H9 (cell line): ENCODE measurements at regions not wholly inside any gene's neighbourhood (a gene's known extent, or its start where the extent isn't known, plus 50 kb on each side); places are given as distances from the start of the nearest gene placed in this dataset.

Experiments used
- DNase-seq: peaks from one replicate; pipeline ENCODE4 v3.0.0-alpha.2; 2017
- H2AFZ ChIP-seq: one replicate; pipeline ENCODE4 v1.6.1; 2013; ENCODE audit warnings: mild to moderate bottlenecking, low read length, control low read depth, moderate library complexity
- H2AK5ac ChIP-seq: 2 replicates; pipeline ENCODE4 v1.6.1; 2013; ENCODE audit warnings: low read length, control low read depth, mixed read lengths; ENCODE audit not compliant: insufficient read length
- H2BK120ac ChIP-seq: one replicate; pipeline ENCODE4 v1.6.1; 2013; ENCODE audit warnings: low read depth, mild to moderate bottlenecking, low read length, control low read depth, inconsistent platforms; ENCODE audit not compliant: poor library complexity, severe bottlenecking
- H2BK12ac ChIP-seq: 2 replicates; pipeline ENCODE4 v1.6.1; 2013; ENCODE audit warnings: low read length, control low read depth, mixed read lengths, low read depth; ENCODE audit not compliant: insufficient read length
- H2BK15ac ChIP-seq: 2 replicates; pipeline ENCODE4 v1.6.1; 2013; ENCODE audit warnings: low read depth, low read length, control low read depth
- H2BK20ac ChIP-seq: one replicate; pipeline ENCODE4 v1.6.1; 2013; ENCODE audit warnings: low read depth, mild to moderate bottlenecking, low read length, control low read depth, inconsistent platforms; ENCODE audit not compliant: poor library complexity, severe bottlenecking
- H2BK5ac ChIP-seq: 2 replicates; pipeline ENCODE4 v1.6.1; 2013; ENCODE audit warnings: low read length, control low read depth, mixed read lengths; ENCODE audit not compliant: insufficient read length
- H3K14ac ChIP-seq: 2 replicates; pipeline ENCODE4 v1.6.1; 2013; ENCODE audit warnings: low read length, control low read depth; ENCODE audit not compliant: insufficient read depth
- H3K18ac ChIP-seq: 2 replicates; pipeline ENCODE4 v1.6.1; 2013; ENCODE audit warnings: low read depth, mild to moderate bottlenecking, mixed read lengths, low read length, control low read depth; ENCODE audit not compliant: insufficient read length
- H3K23ac ChIP-seq: 2 replicates; pipeline ENCODE4 v1.6.1; 2013; ENCODE audit warnings: low read length, control low read depth, mixed read lengths, low read depth; ENCODE audit not compliant: insufficient read length
- H3K23me2 ChIP-seq: 2 replicates; pipeline ENCODE4 v1.6.1; 2013; ENCODE audit warnings: low read depth, mild to moderate bottlenecking, mixed read lengths, low read length, control low read depth; ENCODE audit not compliant: insufficient read length, poor library complexity, severe bottlenecking
- H3K27ac ChIP-seq: 2 replicates; pipeline ENCODE4 v1.5.1; 2013; ENCODE audit warnings: low read length, control low read depth, mixed read lengths, low read depth; ENCODE audit not compliant: insufficient read length
- H3K27me3 ChIP-seq: 2 replicates; pipeline ENCODE4 v1.6.1; 2013; ENCODE audit warnings: low read length, control low read depth, inconsistent platforms; ENCODE audit not compliant: insufficient read depth
- H3K4ac ChIP-seq: 2 replicates; pipeline ENCODE4 v1.6.1; 2013; ENCODE audit warnings: low read depth, mild to moderate bottlenecking, control low read depth, inconsistent platforms, low read length, moderate library complexity
- H3K4me1 ChIP-seq: 2 replicates; pipeline ENCODE4 v1.6.1; 2013; ENCODE audit warnings: low read length, control low read depth, inconsistent platforms; ENCODE audit not compliant: insufficient read depth
- H3K4me2 ChIP-seq: 2 replicates; pipeline ENCODE4 v1.6.1; 2013; ENCODE audit warnings: low read length, control low read depth, mixed read lengths; ENCODE audit not compliant: insufficient read length, insufficient read depth
- H3K56ac ChIP-seq: 2 replicates; pipeline ENCODE4 v1.6.1; 2013; ENCODE audit warnings: low read depth, mild to moderate bottlenecking, mixed read lengths, low read length, control low read depth; ENCODE audit not compliant: insufficient read length
- H3K79me1 ChIP-seq: 2 replicates; pipeline ENCODE4 v1.6.1; 2013; ENCODE audit warnings: low read depth, mild to moderate bottlenecking, moderate library complexity, low read length, control low read depth, inconsistent platforms; ENCODE audit not compliant: insufficient read depth, poor library complexity, severe bottlenecking
- H3K79me2 ChIP-seq: 2 replicates; pipeline ENCODE4 v1.6.1; 2013; ENCODE audit warnings: low read length, control low read depth, inconsistent platforms; ENCODE audit not compliant: insufficient read depth
- H3K9ac ChIP-seq: 2 replicates; pipeline ENCODE4 v1.6.1; 2013; ENCODE audit warnings: low read length, control low read depth, mixed read lengths; ENCODE audit not compliant: insufficient read length; ENCODE audit errors: extremely low read depth
- H3K9me3 ChIP-seq: one replicate; pipeline ENCODE4 v1.6.1; 2013; ENCODE audit warnings: low read depth, low read length, inconsistent platforms; ENCODE audit not compliant: control insufficient read depth
- H3T11ph ChIP-seq: one replicate; pipeline ENCODE4 v1.6.1; 2013; ENCODE audit warnings: mild to moderate bottlenecking, low read length, control low read depth, inconsistent platforms
- H4K20me1 ChIP-seq: one replicate; pipeline ENCODE4 v1.6.1; 2013; ENCODE audit not compliant: control insufficient read depth, insufficient read length, insufficient read depth
- H4K5ac ChIP-seq: 2 replicates; pipeline ENCODE4 v1.6.1; 2013; ENCODE audit warnings: low read depth, mild to moderate bottlenecking, mixed read lengths, low read length, control low read depth; ENCODE audit not compliant: insufficient read length
- H4K8ac ChIP-seq: replicated peaks from 2 replicates; pipeline ENCODE4 v1.6.1; 2013; ENCODE audit warnings: low read length, control low read depth, mixed read lengths, low read depth; ENCODE audit not compliant: insufficient read length
- H4K91ac ChIP-seq: 2 replicates; pipeline ENCODE4 v1.6.1; 2013; ENCODE audit warnings: low read depth, mild to moderate bottlenecking, moderate library complexity, mixed read lengths, low read length, control low read depth; ENCODE audit not compliant: insufficient read length
- H3K27ac Mint-ChIP-seq, 3 experiments: 2 replicates in 2 of 3; 3 replicates in 1 of 3; pipeline ENCODE4 v1.8.0; 2020 to 2021; ENCODE audit warnings: mixed read lengths in 3 of 3, mild to moderate bottlenecking in 1 of 3, moderate library complexity in 1 of 3
- H3K27me3 Mint-ChIP-seq: 2 replicates; pipeline ENCODE4 v1.8.0; 2021; ENCODE audit warnings: low read depth, mild to moderate bottlenecking, moderate library complexity, mixed read lengths
- H3K36me3 Mint-ChIP-seq, 3 experiments: 2 replicates in 2 of 3; 3 replicates in 1 of 3; pipeline ENCODE4 v1.8.0; 2020 to 2021; ENCODE audit warnings: low read depth in 3 of 3, mixed read lengths in 3 of 3; ENCODE audit not compliant: insufficient read depth in 1 of 3
- H3K4me1 Mint-ChIP-seq, 2 experiments: 2 replicates each; pipeline ENCODE4 v1.8.0; 2020; ENCODE audit warnings: mixed read lengths in 2 of 2
- H3K4me3 Mint-ChIP-seq, 2 experiments: 2 replicates in 1 of 2; 3 replicates in 1 of 2; pipeline ENCODE4 v1.8.0; 2020 to 2021; ENCODE audit warnings: mild to moderate bottlenecking in 2 of 2, mixed read lengths in 2 of 2, moderate library complexity in 1 of 2
- H3K9me3 Mint-ChIP-seq, 2 experiments: 2 replicates in 1 of 2; 3 replicates in 1 of 2; pipeline ENCODE4 v1.8.0; 2020; ENCODE audit warnings: mild to moderate bottlenecking in 2 of 2, mixed read lengths in 2 of 2, moderate library complexity in 1 of 2
- WGBS: extraction: QIAGEN DNeasy Blood & Tissue Kit; methylation state at CpG from one replicate; pipeline ENCODE4 v1.1.7; 2013; ENCODE audit warnings: missing lambda C conversion rate, low lambda C conversion rate, mixed read lengths; ENCODE audit not compliant: insufficient read length; ENCODE audit errors: extremely low coverage; 5-methylcytosine and 5-hydroxymethylcytosine counted together
- TF ChIP-seq, protein P1 (sequence below): fragments of 200-600 bp; sonication (generic); conservative IDR thresholded peaks from 3 replicates; pipeline ENCODE4 v1.8.0; 2021; ENCODE audit warnings: antibody characterized with exemption, mild to moderate bottlenecking

GRCh38 chr2:64296140-64296480, 151.9 kb upstream of the PELI1 start:
- Histone ChIP-seq H3K79me1 (no peaks in the 10 kb centered on the region), H3K79me2 (no peaks in the 10 kb centered on the region), H3K18ac (no peak overlapping the region), H2BK15ac (no peak overlapping the region), H3K27ac (no peak overlapping the region), H3K56ac (no peak overlapping the region), H3K23me2 (no peaks in the 10 kb centered on the region), H3K23ac (no peak overlapping the region), H3T11ph (no peak overlapping the region), H4K5ac (no peak overlapping the region), H2BK20ac (no peak overlapping the region), H3K27me3 (no peaks in the 10 kb centered on the region), H2AFZ (no peak overlapping the region), H3K4me2 (no peak overlapping the region), H2AK5ac (no peak overlapping the region), H2BK12ac (no peak overlapping the region), H2BK5ac (no peak overlapping the region), H4K91ac (no peak overlapping the region), H3K4ac (no peak overlapping the region), H3K14ac (no peak overlapping the region), H3K9me3 (no peaks in the 10 kb centered on the region), H4K20me1 (no peaks in the 10 kb centered on the region), H4K8ac (no peak overlapping the region), H3K9ac (no peak overlapping the region), H2BK120ac (no peak overlapping the region), H3K4me1 (peaks cover 3% of the 10 kb centered on the region; the same call in 1 of the 2 replicates)
- DNase-seq = no peak
- H3K27me3 Mint-ChIP-seq = peaks cover 5% of the 10 kb centered on the region
- peaks cover 7 to 9% of the 10 kb centered on the region in 2 experiments; a peak in 3 of 4 replicates for H3K4me1 Mint-ChIP-seq
- WGBS = no CpG with 5 or more reads among the region's 4 CpGs
- H3K36me3 Mint-ChIP-seq = peaks cover 4 to 23% (median 12%) of the 10 kb centered on the region in 3 experiments; a peak in 5 of 7 replicates
- TF ChIP-seq, protein P1, sequence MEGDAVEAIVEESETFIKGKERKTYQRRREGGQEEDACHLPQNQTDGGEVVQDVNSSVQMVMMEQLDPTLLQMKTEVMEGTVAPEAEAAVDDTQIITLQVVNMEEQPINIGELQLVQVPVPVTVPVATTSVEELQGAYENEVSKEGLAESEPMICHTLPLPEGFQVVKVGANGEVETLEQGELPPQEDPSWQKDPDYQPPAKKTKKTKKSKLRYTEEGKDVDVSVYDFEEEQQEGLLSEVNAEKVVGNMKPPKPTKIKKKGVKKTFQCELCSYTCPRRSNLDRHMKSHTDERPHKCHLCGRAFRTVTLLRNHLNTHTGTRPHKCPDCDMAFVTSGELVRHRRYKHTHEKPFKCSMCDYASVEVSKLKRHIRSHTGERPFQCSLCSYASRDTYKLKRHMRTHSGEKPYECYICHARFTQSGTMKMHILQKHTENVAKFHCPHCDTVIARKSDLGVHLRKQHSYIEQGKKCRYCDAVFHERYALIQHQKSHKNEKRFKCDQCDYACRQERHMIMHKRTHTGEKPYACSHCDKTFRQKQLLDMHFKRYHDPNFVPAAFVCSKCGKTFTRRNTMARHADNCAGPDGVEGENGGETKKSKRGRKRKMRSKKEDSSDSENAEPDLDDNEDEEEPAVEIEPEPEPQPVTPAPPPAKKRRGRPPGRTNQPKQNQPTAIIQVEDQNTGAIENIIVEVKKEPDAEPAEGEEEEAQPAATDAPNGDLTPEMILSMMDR = no peak
- no peak overlapping the region for H3K27ac Mint-ChIP-seq
- H3K9me3 Mint-ChIP-seq = peaks cover 0 to 4% of the 10 kb centered on the region in 2 experiments; a peak in 2 of 5 replicates
- no peak overlapping the region for H3K4me3 Mint-ChIP-seq
